Activated CD8-positive, alpha-beta memory T cell treated with anti-CD3 and anti-CD28 coated beads for 1 hour (primary cell): ENCODE measurements at regions not wholly inside any gene's neighbourhood (a gene's known extent, or its start where the extent isn't known, plus 50 kb on each side); places are given as distances from the start of the nearest gene placed in this dataset.
"Not testable (repeated sequence)": the region's sequence is repeated elsewhere in the genome, so short reads cannot be mapped to it uniquely, and the experiment has no call there.

Experiments
- DNase-seq, 2 donors: peaks; one replicate each; pipeline ENCODE4 v3.0.0-alpha.2; 2020; ENCODE audit warnings: low read depth in 1 of 2; ENCODE audit errors: extremely low read depth in 1 of 2

GRCh38 chr20:60782959-60783625 lies 469.0 kb upstream of the CDH4 start:
- DNase-seq: no peak

- DNase-seq: no peak
Measured at GRCh38 chr20:60785301-60785700, 466.8 kb upstream of the CDH4 start.

GRCh38 chr20:60785785-60786184 lies 466.3 kb upstream of the CDH4 start:
- no peak for DNase-seq

- no peak for DNase-seq
Measured at GRCh38 chr20:60786686-60787217, 465.3 kb upstream of the CDH4 start.

GRCh38 chr20:60787276-60787675 lies 464.8 kb upstream of the CDH4 start:
- DNase-seq: no peak

GRCh38 chr20:60788070-60788469 lies 464.0 kb upstream of the CDH4 start:
- no peak for DNase-seq

GRCh38 chr20:60789399-60789798 lies 462.7 kb upstream of the CDH4 start:
- DNase-seq: no peak

- not testable (repeated sequence) for DNase-seq
Measured at GRCh38 chr20:60790339-60790738, 461.7 kb upstream of the CDH4 start.

- DNase-seq: no peak
Measured at GRCh38 chr20:60791823-60792222, 460.2 kb upstream of the CDH4 start.

- DNase-seq: no peak
Measured at GRCh38 chr20:60792941-60793340, 459.1 kb upstream of the CDH4 start.

- no peak for DNase-seq
Measured at GRCh38 chr20:60794674-60795073, 457.4 kb upstream of the CDH4 start.

GRCh38 chr20:60795651-60796050 lies 456.4 kb upstream of the CDH4 start:
- DNase-seq: no peak

GRCh38 chr20:60800185-60800584 lies 451.9 kb upstream of the CDH4 start:
- no peak for DNase-seq

- no peak for DNase-seq
Measured at GRCh38 chr20:60802676-60803075, 449.4 kb upstream of the CDH4 start.

- no peak for DNase-seq
Measured at GRCh38 chr20:60803335-60804055, 448.6 kb upstream of the CDH4 start.

GRCh38 chr20:60804240-60804917 lies 447.7 kb upstream of the CDH4 start:
- no peak for DNase-seq

- no peak for DNase-seq
Measured at GRCh38 chr20:60804918-60805630, 447.0 kb upstream of the CDH4 start.

GRCh38 chr20:60806354-60806753 lies 445.7 kb upstream of the CDH4 start:
- no peak for DNase-seq

- DNase-seq: no peak
Measured at GRCh38 chr20:60806824-60807223, 445.2 kb upstream of the CDH4 start.

GRCh38 chr20:60808003-60808672 lies 443.9 kb upstream of the CDH4 start:
- DNase-seq: no peak

GRCh38 chr20:60808701-60809100 lies 443.4 kb upstream of the CDH4 start:
- DNase-seq: no peak
